Adrenal gland (tissue), 9 donors: ENCODE measurements at regions not wholly inside any gene's neighbourhood (a gene's known extent, or its start where the extent isn't known, plus 50 kb on each side); places are given as distances from the start of the nearest gene placed in this dataset.

Experiments used
- DNase-seq, 7 donors: peaks; one replicate each; pipeline ENCODE4 v3.0.0-alpha.2; 2019 to 2020
- H3K27ac ChIP-seq, 5 donors: fragments of 200-600 bp; sonication (generic) in 4 of 5; 1 replicate in 3 of 5; 2 replicates in 2 of 5; pipeline versions ENCODE4 v1.5.1 to v1.8.0; 2016 to 2020; ENCODE audit warnings: mild to moderate bottlenecking in 1 of 5
- H3K27me3 ChIP-seq: fragments of 200-600 bp; 2 replicates; pipeline ENCODE4 v1.8.0; 2021
- H3K36me3 ChIP-seq, 2 donors: fragments of 200-600 bp; replicated peaks in 1 of 2; 1 replicate in 1 of 2; 2 replicates in 1 of 2; pipeline versions ENCODE4 v1.5.1 to v1.8.0; 2018 to 2022
- H3K4me1 ChIP-seq, 2 donors: fragments of 200-600 bp; replicated peaks in 1 of 2; 1 replicate in 1 of 2; 2 replicates in 1 of 2; pipeline versions ENCODE4 v1.5.1 to v1.8.0; 2018 to 2021
- H3K4me3 ChIP-seq, 4 donors: fragments of 200-600 bp; sonication (generic) in 3 of 4; one replicate each; pipeline ENCODE4 v1.5.1; 2016 to 2018
- H3K9me3 ChIP-seq, 3 donors: fragments of 200-600 bp; sonication (generic) in 1 of 3; replicated peaks in 1 of 3; 1 replicate in 2 of 3; 2 replicates in 1 of 3; pipeline versions ENCODE4 v1.5.1 to v1.8.0; 2016 to 2021
- POLR2A ChIP-seq, 2 donors: fragments of 450-650 bp; IDR thresholded peaks; one replicate each; pipeline ENCODE4 v1.6.1; 2017; ENCODE audit warnings: antibody characterized with exemption in 2 of 2, mild to moderate bottlenecking in 2 of 2, moderate library complexity in 1 of 2
- WGBS, 4 donors: extraction: QIAGEN DNeasy Blood & Tissue Kit in 2 of 4; methylation state at CpG; one replicate each; pipeline versions ENCODE4 v1.1.5 to v1.1.7; 2013 to 2017; 5-methylcytosine and 5-hydroxymethylcytosine counted together
- intact Hi-C, 2 donors: fragments of 100-400 bp; cut with DNase I; formaldehyde crosslinking; loops; one replicate each; pipeline versions ENCODE4 v1.14.1 to v1.15.0; 2022 to 2023
- TF ChIP-seq, protein P1 (sequence below), 6 experiments: fragments of 450-650 bp in 4 of 6; fragments of 200-600 bp in 2 of 6; sonication (generic) in 1 of 6; IDR thresholded peaks; 1 replicate in 5 of 6; 2 replicates in 1 of 6; pipeline versions ENCODE4 v1.5.1 to v1.8.0; 2016 to 2021; ENCODE audit warnings: antibody characterized with exemption in 6 of 6, mild to moderate bottlenecking in 2 of 6, moderate library complexity in 1 of 6
- donor health status: healthy with polysubstance abuse.
- donor health status: Bipolar disorder and iron deficiency.
- donor health status: DM: yes; HTN: yes; CAD: no.
- donor health status: DM: no; HTN: no; CAD: no.
- donor health status: DM: no; HTN: no; CAD: no.

- Histone ChIP-seq H3K4me3 (no peak overlapping the region), H3K4me1 (no peaks in the 10 kb centered on the region), H3K27me3 (no peaks in the 10 kb centered on the region), H3K9me3 (no peaks in the 10 kb centered on the region), H3K27ac (no peak overlapping the region), H3K36me3 (no peaks in the 10 kb centered on the region)
- TF ChIP-seq, protein P1, sequence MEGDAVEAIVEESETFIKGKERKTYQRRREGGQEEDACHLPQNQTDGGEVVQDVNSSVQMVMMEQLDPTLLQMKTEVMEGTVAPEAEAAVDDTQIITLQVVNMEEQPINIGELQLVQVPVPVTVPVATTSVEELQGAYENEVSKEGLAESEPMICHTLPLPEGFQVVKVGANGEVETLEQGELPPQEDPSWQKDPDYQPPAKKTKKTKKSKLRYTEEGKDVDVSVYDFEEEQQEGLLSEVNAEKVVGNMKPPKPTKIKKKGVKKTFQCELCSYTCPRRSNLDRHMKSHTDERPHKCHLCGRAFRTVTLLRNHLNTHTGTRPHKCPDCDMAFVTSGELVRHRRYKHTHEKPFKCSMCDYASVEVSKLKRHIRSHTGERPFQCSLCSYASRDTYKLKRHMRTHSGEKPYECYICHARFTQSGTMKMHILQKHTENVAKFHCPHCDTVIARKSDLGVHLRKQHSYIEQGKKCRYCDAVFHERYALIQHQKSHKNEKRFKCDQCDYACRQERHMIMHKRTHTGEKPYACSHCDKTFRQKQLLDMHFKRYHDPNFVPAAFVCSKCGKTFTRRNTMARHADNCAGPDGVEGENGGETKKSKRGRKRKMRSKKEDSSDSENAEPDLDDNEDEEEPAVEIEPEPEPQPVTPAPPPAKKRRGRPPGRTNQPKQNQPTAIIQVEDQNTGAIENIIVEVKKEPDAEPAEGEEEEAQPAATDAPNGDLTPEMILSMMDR (IDR thresholded peaks at IDR 0.05): no peak
- no peak for TF ChIP-seq POLR2A (IDR thresholded peaks at IDR 0.05)
- intact Hi-C loops: no loop called here
- no peak for DNase-seq
Observed at GRCh38 chr3:34139566-34139965, 341.1 kb downstream of the PDCD6IP start.

- intact Hi-C loops: no loop called here
- H3K4me3 ChIP-seq: no peak overlapping the region
- H3K36me3 ChIP-seq: no peaks in the 10 kb centered on the region
- TF ChIP-seq, protein P1 (IDR thresholded peaks at IDR 0.05): no peak
- TF ChIP-seq POLR2A (IDR thresholded peaks at IDR 0.05): no peak
- no peaks in the 10 kb centered on the region for H3K4me1 ChIP-seq
- H3K27ac ChIP-seq: no peak overlapping the region
- no peaks in the 10 kb centered on the region for H3K27me3 ChIP-seq
- 56 to 89% (median 77%) methylated on average over 1 of the region's 1 CpG for WGBS, 4 donors
- H3K9me3 ChIP-seq: no peaks in the 10 kb centered on the region
- no peak for DNase-seq
Observed at GRCh38 chr3:34140616-34141015, 342.2 kb downstream of the PDCD6IP start.

DNA sequence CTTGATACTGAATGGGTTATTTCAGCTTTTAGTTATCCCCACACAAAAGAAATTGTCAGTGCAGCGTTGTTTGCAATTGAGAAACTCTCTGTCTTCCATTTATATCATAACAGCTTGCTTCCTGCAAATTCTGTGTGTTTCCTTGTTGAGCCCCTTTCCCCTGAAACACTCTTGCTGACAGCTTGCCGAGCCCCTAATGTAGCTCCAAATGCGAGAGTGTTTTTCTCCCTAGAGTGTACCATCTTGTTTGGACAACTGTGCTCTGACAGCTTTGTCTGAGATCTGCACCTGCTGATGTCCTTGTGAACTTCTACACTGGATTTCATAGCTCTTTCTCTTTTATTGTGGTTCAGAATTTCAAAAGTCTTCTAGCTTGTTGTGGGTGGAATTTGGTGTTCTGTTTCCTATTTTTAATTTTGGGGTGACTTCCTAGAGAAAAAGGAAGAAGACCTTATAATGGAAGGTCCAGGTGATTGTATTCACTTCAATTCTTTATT is 343.5 kb downstream of the PDCD6IP start:
- Histone ChIP-seq H3K9me3 (no peaks in the 10 kb centered on the region), H3K36me3 (no peaks in the 10 kb centered on the region), H3K4me3 (no peak overlapping the region), H3K27ac (no peak overlapping the region), H3K27me3 (no peaks in the 10 kb centered on the region), H3K4me1 (no peaks in the 10 kb centered on the region)
- intact Hi-C loops: no loop called here
- WGBS, 4 donors: 57 to 73% (median 65%) methylated on average over 3 of the region's 3 CpGs
- TF ChIP-seq, protein P1 (IDR thresholded peaks at IDR 0.05): no peak
- no peak for TF ChIP-seq POLR2A (IDR thresholded peaks at IDR 0.05)
- DNase-seq: no peak

DNA sequence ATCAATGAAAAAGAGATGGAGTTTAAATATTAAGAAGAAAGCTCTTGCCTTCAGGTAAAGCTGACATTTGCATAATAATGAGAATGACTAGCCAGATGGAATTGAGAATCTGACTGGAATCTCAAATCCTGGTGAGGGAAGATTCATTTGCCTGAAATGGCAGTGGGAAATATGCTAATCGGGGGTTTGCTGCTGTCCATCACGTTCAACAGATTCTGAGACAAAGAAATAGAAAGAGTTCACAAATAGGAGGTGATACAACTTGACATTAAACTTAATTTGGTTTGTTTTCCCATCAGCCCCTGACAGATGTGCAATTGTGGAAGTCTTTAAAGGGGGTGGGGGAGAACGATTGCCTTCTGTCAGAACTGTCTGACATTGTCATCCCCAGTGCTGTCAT is 347.4 kb downstream of the PDCD6IP start:
- no peak for DNase-seq
- Histone ChIP-seq H3K27ac (no peak overlapping the region), H3K9me3 (no peaks in the 10 kb centered on the region), H3K27me3 (no peaks in the 10 kb centered on the region), H3K4me1 (no peaks in the 10 kb centered on the region), H3K4me3 (no peak overlapping the region), H3K36me3 (no peaks in the 10 kb centered on the region)
- intact Hi-C loops: no loop called here
- TF ChIP-seq, protein P1 (IDR thresholded peaks at IDR 0.05): no peak
- TF ChIP-seq POLR2A (IDR thresholded peaks at IDR 0.05): no peak
- WGBS, 4 donors: 18 to 55% (median 29%) methylated on average over 3 of the region's 3 CpGs
